NT2/D1 (cell line): ENCODE measurements at regions not wholly inside any gene's neighbourhood (a gene's known extent, or its start where the extent isn't known, plus 50 kb on each side); places are given as distances from the start of the nearest gene placed in this dataset.
"Not testable (repeated sequence)": the region's sequence is repeated elsewhere in the genome, so short reads cannot be mapped to it uniquely, and the experiment has no call there.

Source experiments
- DNase-seq: peaks from one replicate; pipeline ENCODE4 v3.0.0-alpha.2; 2011; ENCODE audit warnings: low read depth, low spot score
- H3K27me3 ChIP-seq: 2 replicates; pipeline ENCODE4 v1.6.0; 2011; ENCODE audit warnings: mild to moderate bottlenecking; ENCODE audit not compliant: insufficient read length, insufficient read depth
- H3K36me3 ChIP-seq: 2 replicates; pipeline ENCODE4 v1.6.1; 2011; ENCODE audit warnings: mild to moderate bottlenecking, low read length, mixed read lengths; ENCODE audit not compliant: insufficient read depth, insufficient read length
- H3K4me1 ChIP-seq: 2 replicates; pipeline ENCODE4 v1.5.1; 2011; ENCODE audit not compliant: insufficient read depth, insufficient read length
- H3K4me3 ChIP-seq: 2 replicates; pipeline ENCODE4 v1.5.1; 2011; ENCODE audit warnings: low read depth; ENCODE audit not compliant: insufficient read length
- H3K9ac ChIP-seq: 2 replicates; pipeline ENCODE4 v1.6.0; 2011; ENCODE audit warnings: low read depth; ENCODE audit not compliant: insufficient read length
- H3K9me3 ChIP-seq: 2 replicates; pipeline ENCODE4 v1.5.1; 2011; ENCODE audit warnings: mild to moderate bottlenecking, low read length; ENCODE audit not compliant: insufficient read depth
- SUZ12 ChIP-seq: IDR thresholded peaks from 2 replicates; pipeline ENCODE4 v1.6.1; 2011; ENCODE audit not compliant: insufficient read length, insufficient read depth; ENCODE audit errors: extremely low read depth
- YY1 ChIP-seq: IDR thresholded peaks from 2 replicates; pipeline ENCODE4 v1.6.1; 2011; ENCODE audit not compliant: insufficient read length, insufficient read depth
- ZNF274 ChIP-seq: IDR thresholded peaks from 2 replicates; pipeline ENCODE4 v1.6.1; 2011; ENCODE audit warnings: mild to moderate bottlenecking, low read depth, low read length

GRCh38 chr6:37089783-37090182 is 80.2 kb upstream of the PIM1 start:
- no peaks in the 10 kb centered on the region for H3K27me3 ChIP-seq
- H3K4me3 ChIP-seq, result no peak overlapping the region
- TF ChIP-seq ZNF274, result no peak
- no peak for TF ChIP-seq YY1
- TF ChIP-seq SUZ12, result no peak
- peaks cover 3% of the 10 kb centered on the region for H3K4me1 ChIP-seq
- H3K36me3 ChIP-seq, result no peaks in the 10 kb centered on the region
- no peak overlapping the region for H3K9ac ChIP-seq
- no peak for DNase-seq
- no peaks in the 10 kb centered on the region for H3K9me3 ChIP-seq

DNA sequence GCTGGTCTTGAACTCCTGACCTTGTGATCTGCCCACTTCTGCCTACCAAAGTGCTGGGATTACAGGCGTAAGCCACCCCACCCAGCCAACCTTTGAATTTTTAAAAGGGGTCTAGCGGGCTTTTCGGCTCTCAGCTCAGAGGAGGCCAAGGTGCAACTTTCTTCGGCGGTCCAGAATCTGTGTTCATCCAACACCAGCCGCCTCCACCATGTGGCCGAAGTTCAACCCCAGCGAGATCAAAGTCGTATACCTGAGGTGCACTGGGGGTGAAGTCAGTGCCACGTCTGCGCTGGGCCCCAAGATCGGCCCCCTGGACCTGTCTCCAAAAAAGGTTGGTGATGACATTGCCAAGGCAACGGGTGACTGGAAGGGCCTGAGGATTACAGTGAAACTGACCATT is 78.8 kb upstream of the PIM1 start:
- H3K27me3 ChIP-seq, H3K36me3 ChIP-seq, H3K9me3 ChIP-seq, H3K4me1 ChIP-seq, DNase-seq, H3K9ac ChIP-seq, H3K4me3 ChIP-seq: not testable (repeated sequence)

DNA sequence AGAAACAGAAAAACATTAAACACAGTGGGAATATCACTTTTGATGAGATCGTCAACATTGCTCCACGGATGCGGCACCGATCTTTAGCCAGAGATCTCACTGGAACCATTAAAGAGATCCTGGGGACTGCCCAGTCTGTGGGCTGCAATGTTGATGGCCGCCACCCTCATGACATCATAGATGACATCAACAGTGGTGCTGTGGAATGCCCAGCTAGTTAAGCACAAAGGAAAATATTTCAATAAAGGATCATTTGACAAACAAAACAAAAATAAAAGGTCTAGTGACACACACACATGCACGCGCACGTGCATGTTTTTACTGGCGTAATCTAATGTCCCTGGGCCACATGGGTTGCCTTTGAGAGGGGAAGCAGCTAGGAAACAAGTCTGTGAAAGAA is 78.4 kb upstream of the PIM1 start:
- not testable (repeated sequence) for H3K27me3 ChIP-seq, DNase-seq, H3K4me1 ChIP-seq, H3K4me3 ChIP-seq, H3K9me3 ChIP-seq, H3K36me3 ChIP-seq, H3K9ac ChIP-seq

DNA sequence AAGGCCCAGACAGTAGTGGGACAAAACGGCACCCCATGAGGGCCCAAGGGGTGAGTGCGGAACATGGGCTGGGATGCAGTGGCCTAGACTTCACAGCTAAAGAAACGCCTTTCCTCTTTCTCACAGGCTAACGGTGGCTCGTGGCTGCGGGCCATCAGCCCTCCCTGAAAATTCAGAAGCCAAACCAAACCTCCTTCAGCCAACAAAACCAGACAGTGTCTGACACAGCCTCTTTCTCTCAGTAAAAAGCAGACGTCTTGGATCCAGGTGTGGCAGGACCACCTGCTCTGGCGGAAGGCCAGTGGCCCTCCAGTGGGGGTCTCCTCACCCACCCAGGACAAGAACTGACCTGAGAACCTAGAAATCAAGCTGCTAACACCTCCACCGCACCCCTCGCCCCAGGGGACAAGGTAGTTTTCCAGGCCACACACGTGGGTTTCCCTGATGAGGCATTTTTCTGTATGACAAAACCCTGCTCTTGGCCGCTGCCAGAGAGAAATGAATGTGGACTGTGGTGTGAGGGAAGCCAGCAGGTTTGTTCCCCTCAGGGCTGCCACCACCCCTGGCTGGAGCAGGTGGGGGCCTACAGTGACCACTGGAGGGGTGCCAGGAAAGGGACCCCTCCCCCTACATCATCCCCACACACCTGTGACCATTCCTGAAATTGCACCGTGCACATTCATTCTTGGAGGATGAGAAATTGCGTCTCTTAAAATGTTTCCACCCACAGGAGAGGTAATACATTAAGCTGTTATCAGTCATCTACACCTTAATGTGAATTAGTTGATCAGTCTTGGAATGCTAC is 76.8 kb upstream of the PIM1 start:
- no peak overlapping the region for H3K9ac ChIP-seq
- H3K4me3 ChIP-seq, result no peak overlapping the region
- H3K4me1 ChIP-seq, result peaks cover 3% of the 10 kb centered on the region
- H3K27me3 ChIP-seq, result no peaks in the 10 kb centered on the region
- DNase-seq, result no peak
- TF ChIP-seq SUZ12 (no peak), YY1 (no peak), ZNF274 (no peak)
- H3K9me3 ChIP-seq, result no peaks in the 10 kb centered on the region
- H3K36me3 ChIP-seq, result no peaks in the 10 kb centered on the region

GRCh38 chr6:37093728-37094069 is 76.3 kb upstream of the PIM1 start:
- Histone ChIP-seq H3K4me1 (peaks cover 3% of the 10 kb centered on the region), H3K9ac (no peak overlapping the region), H3K36me3 (no peaks in the 10 kb centered on the region), H3K4me3 (no peak overlapping the region), H3K9me3 (no peaks in the 10 kb centered on the region), H3K27me3 (no peaks in the 10 kb centered on the region)
- TF ChIP-seq ZNF274, result no peak
- TF ChIP-seq SUZ12, result no peak
- no peak for TF ChIP-seq YY1
- DNase-seq, result no peak

- Histone ChIP-seq H3K9me3 (no peaks in the 10 kb centered on the region), H3K4me1 (no peaks in the 10 kb centered on the region), H3K4me3 (no peak overlapping the region), H3K36me3 (no peaks in the 10 kb centered on the region), H3K9ac (no peak overlapping the region), H3K27me3 (no peaks in the 10 kb centered on the region)
- no peak for TF ChIP-seq YY1
- TF ChIP-seq SUZ12, result no peak
- no peak for TF ChIP-seq ZNF274
- no peak for DNase-seq
Observed at GRCh38 chr6:37095997-37096396, 74.0 kb upstream of the PIM1 start.

- DNase-seq, result no peak
- Histone ChIP-seq H3K9me3 (no peaks in the 10 kb centered on the region), H3K27me3 (no peaks in the 10 kb centered on the region), H3K9ac (no peak overlapping the region), H3K4me3 (no peak overlapping the region), H3K36me3 (no peaks in the 10 kb centered on the region), H3K4me1 (peaks cover 2% of the 10 kb centered on the region)
- TF ChIP-seq ZNF274 (no peak), SUZ12 (no peak), YY1 (no peak)
Observed at GRCh38 chr6:37097335-37097734, 72.6 kb upstream of the PIM1 start.

GRCh38 chr6:37099442-37099841 is 70.5 kb upstream of the PIM1 start:
- H3K9ac ChIP-seq, result no peak overlapping the region
- no peak overlapping the region for H3K4me3 ChIP-seq
- H3K36me3 ChIP-seq, result no peaks in the 10 kb centered on the region
- no peaks in the 10 kb centered on the region for H3K9me3 ChIP-seq
- H3K27me3 ChIP-seq, result no peaks in the 10 kb centered on the region
- H3K4me1 ChIP-seq, result peaks cover 2% of the 10 kb centered on the region
- no peak for DNase-seq
- TF ChIP-seq ZNF274 (no peak), SUZ12 (no peak), YY1 (no peak)
